ENCODE measurements at regions not wholly inside any gene's neighbourhood (a gene's known extent, or its start where the extent isn't known, plus 50 kb on each side); places are given as distances from the start of the nearest gene placed in this dataset.
A peak's percentile ranks its signal among the peaks of the same experiment; 100 is the strongest.

DNA sequence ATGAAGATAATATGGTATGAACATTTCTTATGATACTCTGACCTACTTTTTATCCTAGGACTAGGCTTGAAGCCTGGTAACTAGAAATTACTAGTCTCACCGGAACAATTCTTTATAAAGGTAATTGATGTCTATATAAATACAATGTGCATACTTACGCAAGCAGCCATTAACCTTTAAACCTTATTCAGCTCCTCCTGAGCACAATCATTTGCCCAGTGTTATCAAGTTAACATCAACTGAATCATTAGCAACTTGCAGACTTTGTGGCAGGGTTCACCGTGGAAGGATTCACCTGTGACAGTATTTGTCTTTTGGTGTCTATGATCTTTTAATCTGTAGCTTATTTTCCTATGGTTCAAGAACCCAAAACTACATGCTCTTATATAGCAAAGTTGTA is 508.6 kb upstream of the KLHL1 start:
- H3K4me3 ChIP-seq (ENCODE audit: control insufficient read depth in 2 of 3, extremely low read depth in 1 of 3, insufficient read depth in 2 of 3, low read depth in 1 of 3, low read length in 3 of 3), result no peak overlapping the region
- no peak for TF ChIP-seq EZH2 (IDR thresholded peaks at IDR 0.05; ENCODE audit: low read length)
- TF ChIP-seq, protein P1, sequence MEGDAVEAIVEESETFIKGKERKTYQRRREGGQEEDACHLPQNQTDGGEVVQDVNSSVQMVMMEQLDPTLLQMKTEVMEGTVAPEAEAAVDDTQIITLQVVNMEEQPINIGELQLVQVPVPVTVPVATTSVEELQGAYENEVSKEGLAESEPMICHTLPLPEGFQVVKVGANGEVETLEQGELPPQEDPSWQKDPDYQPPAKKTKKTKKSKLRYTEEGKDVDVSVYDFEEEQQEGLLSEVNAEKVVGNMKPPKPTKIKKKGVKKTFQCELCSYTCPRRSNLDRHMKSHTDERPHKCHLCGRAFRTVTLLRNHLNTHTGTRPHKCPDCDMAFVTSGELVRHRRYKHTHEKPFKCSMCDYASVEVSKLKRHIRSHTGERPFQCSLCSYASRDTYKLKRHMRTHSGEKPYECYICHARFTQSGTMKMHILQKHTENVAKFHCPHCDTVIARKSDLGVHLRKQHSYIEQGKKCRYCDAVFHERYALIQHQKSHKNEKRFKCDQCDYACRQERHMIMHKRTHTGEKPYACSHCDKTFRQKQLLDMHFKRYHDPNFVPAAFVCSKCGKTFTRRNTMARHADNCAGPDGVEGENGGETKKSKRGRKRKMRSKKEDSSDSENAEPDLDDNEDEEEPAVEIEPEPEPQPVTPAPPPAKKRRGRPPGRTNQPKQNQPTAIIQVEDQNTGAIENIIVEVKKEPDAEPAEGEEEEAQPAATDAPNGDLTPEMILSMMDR (optimal IDR thresholded peaks at IDR 0.05 in 1 of 3, IDR thresholded peaks at IDR 0.05 in 1 of 3, conservative IDR thresholded peaks at IDR 0.05 in 1 of 3; ENCODE audit: extremely low read depth in 1 of 3, insufficient read depth in 2 of 3, low read length in 3 of 3), result no peak
- no peak overlapping the region for H3K4me2 ChIP-seq (ENCODE audit: control insufficient read depth, extremely low read depth, insufficient read depth, low read depth, low read length)
- H4K20me1 ChIP-seq (ENCODE audit: control insufficient read depth, extremely low read depth, insufficient read depth, low read length), result no peaks in the 10 kb centered on the region
- dilution Hi-C loops (cut with MboI; ENCODE audit: extremely low pct_ligation_motif_present, low sequenced_read_pairs), result no loop called here
- H2AFZ ChIP-seq (ENCODE audit: control insufficient read depth, low read length), result no peak overlapping the region
- no peak overlapping the region for H3K9ac ChIP-seq (ENCODE audit: control insufficient read depth, extremely low read depth, insufficient read depth, low read length)
- no peak for FAIRE-seq
- no peaks in the 10 kb centered on the region for H3K4me1 ChIP-seq (ENCODE audit: control insufficient read depth, extremely low read depth, insufficient read depth, low read length)
- no peak for DNase-seq (ENCODE audit: low read depth, low spot score)
- no peaks in the 10 kb centered on the region for H3K9me3 ChIP-seq (ENCODE audit: control insufficient read depth, low read depth, low read length)
- no peaks in the 10 kb centered on the region for H3K36me3 ChIP-seq (ENCODE audit: control insufficient read depth in 2 of 2, extremely low read depth in 1 of 2, insufficient read depth in 2 of 2, low read length in 2 of 2)
- no peaks in the 10 kb centered on the region for H3K9me1 ChIP-seq (ENCODE audit: control insufficient read depth, extremely low read depth, insufficient read depth, low read length)
- H3K27me3 ChIP-seq (ENCODE audit: control insufficient read depth, extremely low read depth, insufficient read depth, low read length), result no peaks in the 10 kb centered on the region
- no peak overlapping the region for H3K27ac ChIP-seq (ENCODE audit: control insufficient read depth, insufficient read depth, low read length)
- H3K79me2 ChIP-seq (ENCODE audit: control insufficient read depth, insufficient read depth, low read length), result no peaks in the 10 kb centered on the region

DNA sequence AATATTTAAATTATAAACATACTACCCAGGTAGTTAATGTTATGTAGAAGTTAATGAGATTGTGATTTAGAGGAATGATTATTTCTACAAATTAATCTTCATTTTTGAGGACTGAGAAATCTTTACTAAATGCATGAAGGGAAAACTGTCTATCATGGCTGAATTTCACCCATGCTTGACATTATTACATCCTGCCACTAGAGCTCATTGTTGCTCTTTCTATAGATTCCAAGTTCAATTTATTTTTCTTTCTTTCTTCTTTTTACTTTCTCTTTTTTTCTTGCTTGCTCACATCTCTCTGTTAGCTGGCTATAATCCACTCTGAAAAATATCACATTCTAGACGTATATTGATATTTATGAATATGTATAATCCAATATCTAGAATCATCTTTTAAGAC is 505.0 kb upstream of the KLHL1 start:
- DNase-seq (ENCODE audit: low read depth, low spot score), result no peak
- dilution Hi-C loops (cut with MboI; ENCODE audit: extremely low pct_ligation_motif_present, low sequenced_read_pairs), result no loop called here
- no peak overlapping the region for H3K4me3 ChIP-seq (ENCODE audit: control insufficient read depth in 2 of 3, extremely low read depth in 1 of 3, insufficient read depth in 2 of 3, low read depth in 1 of 3, low read length in 3 of 3)

More for the DNA sequence above, 505.0 kb upstream of the KLHL1 start:
- Histone ChIP-seq H3K27me3 (ENCODE audit: control insufficient read depth, extremely low read depth, insufficient read depth, low read length) (no peaks in the 10 kb centered on the region), H3K36me3 (ENCODE audit: control insufficient read depth in 2 of 2, extremely low read depth in 1 of 2, insufficient read depth in 2 of 2, low read length in 2 of 2) (no peaks in the 10 kb centered on the region), H3K9me3 (ENCODE audit: control insufficient read depth, low read depth, low read length) (no peaks in the 10 kb centered on the region), H3K4me2 (ENCODE audit: control insufficient read depth, extremely low read depth, insufficient read depth, low read depth, low read length) (no peak overlapping the region), H4K20me1 (ENCODE audit: control insufficient read depth, extremely low read depth, insufficient read depth, low read length) (no peaks in the 10 kb centered on the region), H3K4me1 (ENCODE audit: control insufficient read depth, extremely low read depth, insufficient read depth, low read length) (no peaks in the 10 kb centered on the region), H3K79me2 (ENCODE audit: control insufficient read depth, insufficient read depth, low read length) (no peaks in the 10 kb centered on the region), H3K27ac (ENCODE audit: control insufficient read depth, insufficient read depth, low read length) (no peak overlapping the region), H2AFZ (ENCODE audit: control insufficient read depth, low read length) (no peak overlapping the region), H3K9ac (ENCODE audit: control insufficient read depth, extremely low read depth, insufficient read depth, low read length) (no peak overlapping the region), H3K9me1 (ENCODE audit: control insufficient read depth, extremely low read depth, insufficient read depth, low read length) (no peaks in the 10 kb centered on the region)
- no peak for FAIRE-seq
- TF ChIP-seq EZH2 (IDR thresholded peaks at IDR 0.05; ENCODE audit: low read length), result no peak
- TF ChIP-seq, protein P1 (optimal IDR thresholded peaks at IDR 0.05 in 1 of 3, IDR thresholded peaks at IDR 0.05 in 1 of 3, conservative IDR thresholded peaks at IDR 0.05 in 1 of 3; ENCODE audit: extremely low read depth in 1 of 3, insufficient read depth in 2 of 3, low read length in 3 of 3), result peak in 1 of 3 experiments; percentile 14
